ENCODE measurements at regions not wholly inside any gene's neighbourhood (a gene's known extent, or its start where the extent isn't known, plus 50 kb on each side); places are given as distances from the start of the nearest gene placed in this dataset.

GRCh38 chr16:79497606-79498350 lies 102.8 kb downstream of the MAF start:
- no peak for FAIRE-seq

- no peak for FAIRE-seq
Measured at GRCh38 chr16:79493911-79494310, 106.6 kb downstream of the MAF start.

- no peak for FAIRE-seq
Measured at GRCh38 chr16:79492036-79492435, 108.5 kb downstream of the MAF start.

- no peak for FAIRE-seq
Measured at GRCh38 chr16:79485020-79485419, 115.5 kb downstream of the MAF start.

- no peak for FAIRE-seq
Measured at GRCh38 chr16:79484237-79484636, 116.3 kb downstream of the MAF start.

GRCh38 chr16:79483336-79483735 lies 117.2 kb downstream of the MAF start:
- FAIRE-seq = no peak

GRCh38 chr16:79482011-79482410 lies 118.5 kb downstream of the MAF start:
- FAIRE-seq = no peak

- FAIRE-seq = no peak
Measured at GRCh38 chr16:79480929-79481328, 119.6 kb downstream of the MAF start.

GRCh38 chr16:79480056-79480455 lies 120.5 kb downstream of the MAF start:
- FAIRE-seq = no peak

- FAIRE-seq = no peak
Measured at GRCh38 chr16:79476580-79476979, 124.0 kb downstream of the MAF start.

- FAIRE-seq = no peak
Measured at GRCh38 chr16:79475841-79476240, 124.7 kb downstream of the MAF start.

- no peak for FAIRE-seq
Measured at GRCh38 chr16:79473456-79473855, 127.1 kb downstream of the MAF start.

- no peak for FAIRE-seq
Measured at GRCh38 chr16:79472426-79472825, 128.1 kb downstream of the MAF start.

- no peak for FAIRE-seq
Measured at GRCh38 chr16:79469999-79470398, 130.5 kb downstream of the MAF start.

- no peak for FAIRE-seq
Measured at GRCh38 chr16:79468631-79469030, 131.9 kb downstream of the MAF start.

- no peak for FAIRE-seq
Measured at GRCh38 chr16:79468121-79468552, 132.4 kb downstream of the MAF start.

GRCh38 chr16:79466111-79466510 lies 134.4 kb downstream of the MAF start:
- FAIRE-seq = no peak

- FAIRE-seq = no peak
Measured at GRCh38 chr16:79463841-79464240, 136.7 kb downstream of the MAF start.

GRCh38 chr16:79456036-79456435 lies 144.5 kb downstream of the MAF start:
- FAIRE-seq = no peak

GRCh38 chr16:79452671-79453070 lies 147.9 kb downstream of the MAF start:
- FAIRE-seq = no peak

GRCh38 chr16:79451196-79451816 lies 149.2 kb downstream of the MAF start:
- no peak for FAIRE-seq

GRCh38 chr16:79449900-79450299 lies 150.6 kb downstream of the MAF start:
- no peak for FAIRE-seq

- FAIRE-seq = no peak
Measured at GRCh38 chr16:79449067-79449769, 151.3 kb downstream of the MAF start.

GRCh38 chr16:79444572-79444971 lies 156.0 kb downstream of the MAF start:
- FAIRE-seq = no peak
